ENCODE measurements at regions not wholly inside any gene's neighbourhood (a gene's known extent, or its start where the extent isn't known, plus 50 kb on each side); places are given as distances from the start of the nearest gene placed in this dataset.

- TF ChIP-seq CTCF (IDR thresholded peaks at IDR 0.05; ENCODE audit: low read depth, low read length): no peak
- H3K4me3 ChIP-seq (ENCODE audit: low read depth, low read length): no peak overlapping the region
Measured at GRCh38 chr2:211241891-211242290, 685.5 kb downstream of the CPS1 start.

- H3K4me3 ChIP-seq (ENCODE audit: low read depth, low read length): no peak overlapping the region
- TF ChIP-seq CTCF (IDR thresholded peaks at IDR 0.05; ENCODE audit: low read depth, low read length): no peak
Measured at GRCh38 chr2:211247751-211248150, 691.4 kb downstream of the CPS1 start.

GRCh38 chr2:211248841-211249240 lies 692.4 kb downstream of the CPS1 start:
- TF ChIP-seq CTCF (IDR thresholded peaks at IDR 0.05; ENCODE audit: low read depth, low read length): no peak
- H3K4me3 ChIP-seq (ENCODE audit: low read depth, low read length): no peak overlapping the region

GRCh38 chr2:211251016-211251415 lies 694.6 kb downstream of the CPS1 start:
- no peak for TF ChIP-seq CTCF (IDR thresholded peaks at IDR 0.05; ENCODE audit: low read depth, low read length)
- H3K4me3 ChIP-seq (ENCODE audit: low read depth, low read length): no peak overlapping the region

- H3K4me3 ChIP-seq (ENCODE audit: low read depth, low read length): no peak overlapping the region
- no peak for TF ChIP-seq CTCF (IDR thresholded peaks at IDR 0.05; ENCODE audit: low read depth, low read length)
Measured at GRCh38 chr2:211258646-211259335, 702.4 kb downstream of the CPS1 start.

GRCh38 chr2:211259831-211260476 lies 703.6 kb downstream of the CPS1 start:
- TF ChIP-seq CTCF (IDR thresholded peaks at IDR 0.05; ENCODE audit: low read depth, low read length): no peak
- H3K4me3 ChIP-seq (ENCODE audit: low read depth, low read length): no peak overlapping the region

GRCh38 chr2:211270257-211270656 lies 713.9 kb downstream of the CPS1 start:
- TF ChIP-seq CTCF (IDR thresholded peaks at IDR 0.05; ENCODE audit: low read depth, low read length): no peak
- no peak overlapping the region for H3K4me3 ChIP-seq (ENCODE audit: low read depth, low read length)

Data from WI38 (cell line).